ENCODE measurements at regions not wholly inside any gene's neighbourhood (a gene's known extent, or its start where the extent isn't known, plus 50 kb on each side); places are given as distances from the start of the nearest gene placed in this dataset.

DNA sequence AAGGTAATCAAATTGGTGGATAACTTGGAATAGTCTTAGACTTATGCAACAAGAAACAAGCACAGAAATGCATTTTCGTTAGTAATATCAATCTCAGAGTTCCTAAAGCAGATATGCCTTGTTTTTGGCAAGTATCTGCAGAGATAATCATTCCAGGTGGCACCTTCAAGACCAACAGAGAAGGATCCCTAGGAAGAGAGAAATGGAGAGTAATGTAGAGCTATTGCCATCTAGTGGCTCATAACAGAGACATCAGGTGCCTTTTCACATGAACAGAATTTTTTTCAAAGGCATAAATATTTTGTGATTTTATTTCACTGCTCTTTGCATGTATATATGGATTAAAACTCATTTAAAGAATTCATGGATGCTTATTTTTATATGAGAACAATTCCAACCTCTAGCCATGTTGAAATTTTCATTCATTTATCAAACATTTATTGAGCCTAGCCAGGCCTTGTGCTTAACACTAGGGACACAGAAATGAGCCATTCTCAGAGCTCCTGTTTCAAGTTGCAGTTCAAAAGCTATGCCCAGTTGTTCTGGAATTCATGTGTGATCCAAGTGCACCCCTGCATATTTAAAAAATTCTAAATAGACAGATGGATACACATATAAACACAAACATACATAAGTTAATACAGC is 117.5 kb upstream of the OR13F1 start:
- Histone ChIP-seq H3K9me3 (replicated peaks; ENCODE audit: control insufficient read depth, insufficient read depth, low read length) (no peaks in the 10 kb centered on the region), H3K36me3 (ENCODE audit: control insufficient read depth in 2 of 2, extremely low read depth in 1 of 2, insufficient read depth in 2 of 2, low read length in 2 of 2) (no peaks in the 10 kb centered on the region), H3K9me1 (replicated peaks; ENCODE audit: control insufficient read depth, extremely low read depth, insufficient read depth, low read length) (no peaks in the 10 kb centered on the region), H2AFZ (ENCODE audit: low read depth, low read length) (no peak overlapping the region), H4K20me1 (replicated peaks; ENCODE audit: control insufficient read depth, extremely low read depth, insufficient read depth, low read length) (no peaks in the 10 kb centered on the region), H3K4me1 (ENCODE audit: control insufficient read depth, extremely low read depth, insufficient read depth, low read length) (no peaks in the 10 kb centered on the region), H3K27me3 (ENCODE audit: control insufficient read depth in 2 of 2, insufficient read depth in 2 of 2, low read length in 2 of 2) (no peaks in the 10 kb centered on the region), H3K4me2 (ENCODE audit: insufficient read depth, low read length) (no peak overlapping the region), H3K27ac (ENCODE audit: insufficient read depth, low read depth, low read length) (no peak overlapping the region), H3K4me3 (replicated peaks in 1 of 3; ENCODE audit: insufficient read depth in 1 of 3, low read depth in 1 of 3, low read length in 3 of 3) (no peak overlapping the region), H3K9ac (replicated peaks; ENCODE audit: extremely low read depth, insufficient read depth, low read length) (no peak overlapping the region), H3K79me2 (ENCODE audit: control insufficient read depth, insufficient read depth, low read length) (no peaks in the 10 kb centered on the region)
- no peak for FAIRE-seq
- TF ChIP-seq EZH2 (IDR thresholded peaks at IDR 0.05; ENCODE audit: borderline replicate concordance, low read depth, low read length, severe bottlenecking), result no peak
- TF ChIP-seq, protein P1, sequence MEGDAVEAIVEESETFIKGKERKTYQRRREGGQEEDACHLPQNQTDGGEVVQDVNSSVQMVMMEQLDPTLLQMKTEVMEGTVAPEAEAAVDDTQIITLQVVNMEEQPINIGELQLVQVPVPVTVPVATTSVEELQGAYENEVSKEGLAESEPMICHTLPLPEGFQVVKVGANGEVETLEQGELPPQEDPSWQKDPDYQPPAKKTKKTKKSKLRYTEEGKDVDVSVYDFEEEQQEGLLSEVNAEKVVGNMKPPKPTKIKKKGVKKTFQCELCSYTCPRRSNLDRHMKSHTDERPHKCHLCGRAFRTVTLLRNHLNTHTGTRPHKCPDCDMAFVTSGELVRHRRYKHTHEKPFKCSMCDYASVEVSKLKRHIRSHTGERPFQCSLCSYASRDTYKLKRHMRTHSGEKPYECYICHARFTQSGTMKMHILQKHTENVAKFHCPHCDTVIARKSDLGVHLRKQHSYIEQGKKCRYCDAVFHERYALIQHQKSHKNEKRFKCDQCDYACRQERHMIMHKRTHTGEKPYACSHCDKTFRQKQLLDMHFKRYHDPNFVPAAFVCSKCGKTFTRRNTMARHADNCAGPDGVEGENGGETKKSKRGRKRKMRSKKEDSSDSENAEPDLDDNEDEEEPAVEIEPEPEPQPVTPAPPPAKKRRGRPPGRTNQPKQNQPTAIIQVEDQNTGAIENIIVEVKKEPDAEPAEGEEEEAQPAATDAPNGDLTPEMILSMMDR (IDR thresholded peaks at IDR 0.05; ENCODE audit: extremely low read depth in 1 of 2, insufficient read depth in 1 of 2, low read depth in 1 of 2, low read length in 2 of 2), result peak; percentile 33 to 41
- ChIA-PET CTCF (interaction anchor here (0.7 to 2.1 kb wide), 8 partner anchors 9 to 215 kb away, joined by 3 to 26 read pairs (median 4); no protein-coding TSS in a partner anchor), POLR2A (no interaction called here)
- dilution Hi-C loops (cut with MboI; ENCODE audit: extremely low pct_ligation_motif_present, low sequenced_read_pairs) (no loop called here), intact Hi-C loops (cut with micrococcal nuclease) (loop anchor here (1.0 to 2.0 kb wide), 2 partner anchors 210 to 357 kb away; no protein-coding TSS in a partner anchor)
- BruUV-seq (replicated peaks), result no TSS peak
- DNase-seq (ENCODE audit: low read depth, low spot score), result peak; percentile 20

DNA sequence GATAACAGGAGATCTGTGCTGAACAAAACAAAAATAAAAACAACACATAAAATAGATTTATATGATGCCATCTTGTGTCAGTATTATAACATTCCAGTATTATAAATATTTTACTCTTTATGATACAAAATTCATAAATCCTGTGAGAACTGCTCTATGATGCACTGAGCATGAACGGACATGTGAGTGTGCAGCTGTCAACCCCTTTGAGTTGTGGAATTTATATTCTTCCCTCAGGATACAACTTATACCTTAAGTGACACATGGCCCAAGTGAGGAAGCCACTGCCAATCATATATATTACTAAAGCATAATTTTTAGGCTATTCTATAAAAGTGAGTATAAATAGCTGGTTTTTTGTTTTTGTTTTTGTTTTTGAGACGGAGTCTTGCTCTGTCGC is 116.0 kb upstream of the OR13F1 start:
- no peaks in the 10 kb centered on the region for H4K20me1 ChIP-seq (replicated peaks; ENCODE audit: control insufficient read depth, extremely low read depth, insufficient read depth, low read length)
- TF ChIP-seq, protein P1 (IDR thresholded peaks at IDR 0.05; ENCODE audit: extremely low read depth in 1 of 2, insufficient read depth in 1 of 2, low read depth in 1 of 2, low read length in 2 of 2), result no peak
- TF ChIP-seq EZH2 (IDR thresholded peaks at IDR 0.05; ENCODE audit: borderline replicate concordance, low read depth, low read length, severe bottlenecking) (no peak), POLR2A (IDR thresholded peaks at IDR 0.05; ENCODE audit: low read depth, low read length) (no peak), GATA2 (IDR thresholded peaks at IDR 0.05; ENCODE audit: insufficient read depth, insufficient read length, low read depth, low read length) (no peak), MYC (IDR thresholded peaks at IDR 0.05; ENCODE audit: low read depth, low read length) (no peak), FOS (IDR thresholded peaks at IDR 0.05; ENCODE audit: borderline replicate concordance, insufficient read depth, low read length) (no peak), JUN (IDR thresholded peaks at IDR 0.05; ENCODE audit: borderline replicate concordance, insufficient read depth, insufficient read length, low read depth) (no peak), POLR2AphosphoS5 (IDR thresholded peaks at IDR 0.05; ENCODE audit: insufficient read depth, low read depth, low read length) (no peak)
- TF ChIP-seq, protein P2, sequence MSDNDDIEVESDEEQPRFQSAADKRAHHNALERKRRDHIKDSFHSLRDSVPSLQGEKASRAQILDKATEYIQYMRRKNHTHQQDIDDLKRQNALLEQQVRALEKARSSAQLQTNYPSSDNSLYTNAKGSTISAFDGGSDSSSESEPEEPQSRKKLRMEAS (IDR thresholded peaks at IDR 0.05; ENCODE audit: insufficient read depth, insufficient read length), result no peak
- CTCF ChIA-PET, result no interaction called here
- no peak overlapping the region for H2AFZ ChIP-seq (ENCODE audit: low read depth, low read length)
- no peaks in the 10 kb centered on the region for H3K36me3 ChIP-seq (ENCODE audit: control insufficient read depth in 2 of 2, extremely low read depth in 1 of 2, insufficient read depth in 2 of 2, low read length in 2 of 2)
- H3K4me3 ChIP-seq (replicated peaks in 1 of 3; ENCODE audit: insufficient read depth in 1 of 3, low read depth in 1 of 3, low read length in 3 of 3), result no peak overlapping the region
- POLR2A ChIA-PET, result no interaction called here
- no peak overlapping the region for H3K27ac ChIP-seq (ENCODE audit: insufficient read depth, low read depth, low read length)
- no peak for FAIRE-seq
- H3K79me2 ChIP-seq (ENCODE audit: control insufficient read depth, insufficient read depth, low read length), result no peaks in the 10 kb centered on the region
- no peaks in the 10 kb centered on the region for H3K27me3 ChIP-seq (ENCODE audit: control insufficient read depth in 2 of 2, insufficient read depth in 2 of 2, low read length in 2 of 2)
- no peaks in the 10 kb centered on the region for H3K4me1 ChIP-seq (ENCODE audit: control insufficient read depth, extremely low read depth, insufficient read depth, low read length)
- no peaks in the 10 kb centered on the region for H3K9me3 ChIP-seq (replicated peaks; ENCODE audit: control insufficient read depth, insufficient read depth, low read length)
- intact Hi-C loops (cut with micrococcal nuclease), result no loop called here
- BruUV-seq (replicated peaks), result no TSS peak
- H3K9me1 ChIP-seq (replicated peaks; ENCODE audit: control insufficient read depth, extremely low read depth, insufficient read depth, low read length), result no peaks in the 10 kb centered on the region
- no peak overlapping the region for H3K9ac ChIP-seq (replicated peaks; ENCODE audit: extremely low read depth, insufficient read depth, low read length)
- dilution Hi-C loops (cut with MboI; ENCODE audit: extremely low pct_ligation_motif_present, low sequenced_read_pairs), result no loop called here
- no peak for DNase-seq (ENCODE audit: low read depth, low spot score)
- no peak overlapping the region for H3K4me2 ChIP-seq (ENCODE audit: insufficient read depth, low read length)

Measured in endothelial cell of umbilical vein (primary cell).